GM20000 (cell line): ENCODE measurements at regions not wholly inside any gene's neighbourhood (a gene's known extent, or its start where the extent isn't known, plus 50 kb on each side); places are given as distances from the start of the nearest gene placed in this dataset.
"Not testable (repeated sequence)": the region's sequence is repeated elsewhere in the genome, so short reads cannot be mapped to it uniquely, and the experiment has no call there.

Experiments
- DNase-seq: peaks from one replicate; pipeline ENCODE4 v3.0.0; 2012; ENCODE audit warnings: low spot score
- TF ChIP-seq, protein P1 (sequence below): IDR thresholded peaks from 2 replicates; pipeline ENCODE4 v1.5.1; 2012; ENCODE audit warnings: mild to moderate bottlenecking, control low read depth; ENCODE audit errors: extremely low read depth, missing control alignments

DNA sequence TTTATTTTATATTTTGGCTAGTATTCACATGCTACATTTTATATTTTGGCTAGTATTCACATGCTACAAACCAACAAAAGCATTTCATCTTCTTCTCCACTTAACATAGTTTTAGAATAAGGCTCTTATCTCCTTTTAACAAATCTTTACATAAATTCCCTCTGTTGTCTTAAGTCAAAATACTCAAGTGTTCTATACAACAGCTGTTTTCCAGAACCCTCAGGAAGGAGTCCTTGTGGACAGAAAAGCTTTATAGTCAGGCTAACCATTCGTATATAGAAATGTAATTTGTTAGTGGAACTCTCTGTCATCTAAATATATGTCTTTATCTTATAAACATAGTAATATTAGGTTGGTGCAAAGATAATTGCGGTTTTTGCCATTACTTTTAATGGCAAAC is 191.0 kb upstream of the FLRT2 start:
- no peak for DNase-seq
- TF ChIP-seq, protein P1, sequence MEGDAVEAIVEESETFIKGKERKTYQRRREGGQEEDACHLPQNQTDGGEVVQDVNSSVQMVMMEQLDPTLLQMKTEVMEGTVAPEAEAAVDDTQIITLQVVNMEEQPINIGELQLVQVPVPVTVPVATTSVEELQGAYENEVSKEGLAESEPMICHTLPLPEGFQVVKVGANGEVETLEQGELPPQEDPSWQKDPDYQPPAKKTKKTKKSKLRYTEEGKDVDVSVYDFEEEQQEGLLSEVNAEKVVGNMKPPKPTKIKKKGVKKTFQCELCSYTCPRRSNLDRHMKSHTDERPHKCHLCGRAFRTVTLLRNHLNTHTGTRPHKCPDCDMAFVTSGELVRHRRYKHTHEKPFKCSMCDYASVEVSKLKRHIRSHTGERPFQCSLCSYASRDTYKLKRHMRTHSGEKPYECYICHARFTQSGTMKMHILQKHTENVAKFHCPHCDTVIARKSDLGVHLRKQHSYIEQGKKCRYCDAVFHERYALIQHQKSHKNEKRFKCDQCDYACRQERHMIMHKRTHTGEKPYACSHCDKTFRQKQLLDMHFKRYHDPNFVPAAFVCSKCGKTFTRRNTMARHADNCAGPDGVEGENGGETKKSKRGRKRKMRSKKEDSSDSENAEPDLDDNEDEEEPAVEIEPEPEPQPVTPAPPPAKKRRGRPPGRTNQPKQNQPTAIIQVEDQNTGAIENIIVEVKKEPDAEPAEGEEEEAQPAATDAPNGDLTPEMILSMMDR, result no peak

DNA sequence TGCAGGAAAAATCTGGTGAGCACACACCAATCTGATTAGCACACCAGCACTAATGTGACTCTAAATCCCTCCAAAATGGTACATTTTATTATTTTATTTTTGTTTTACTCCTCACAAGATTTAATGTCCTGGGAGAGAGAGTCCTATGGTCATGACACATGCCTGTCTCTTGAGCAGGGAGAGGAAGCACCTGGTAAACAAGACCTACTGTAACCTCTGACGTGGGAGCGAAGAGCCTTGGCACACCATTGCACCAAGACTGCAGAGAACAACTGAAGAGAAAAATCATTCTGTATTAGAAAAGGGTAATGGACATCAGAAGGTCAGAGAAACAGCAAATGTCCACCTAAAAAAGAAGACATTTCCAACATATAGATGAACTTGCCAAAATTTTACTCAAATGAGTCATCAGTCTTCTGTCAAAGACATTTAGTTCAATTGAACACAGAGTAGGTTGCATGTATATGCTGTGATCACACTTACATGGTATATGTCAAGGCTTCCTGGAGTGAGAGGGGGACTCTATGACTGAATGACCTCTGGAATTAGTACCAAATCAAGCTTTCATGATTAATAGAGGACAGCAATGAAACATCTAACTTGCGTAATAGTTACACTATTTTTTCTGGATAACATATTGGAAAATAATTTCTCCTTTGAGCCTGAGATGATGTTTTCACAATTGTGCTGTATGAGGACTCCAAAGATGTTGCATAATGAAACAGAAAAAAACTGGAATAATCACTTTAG is 186.9 kb upstream of the FLRT2 start:
- no peak for DNase-seq
- TF ChIP-seq, protein P1, result no peak

- no peak for DNase-seq
- TF ChIP-seq, protein P1, result no peak
Observed at GRCh38 chr14:85344171-85344570, 185.8 kb upstream of the FLRT2 start.

DNA sequence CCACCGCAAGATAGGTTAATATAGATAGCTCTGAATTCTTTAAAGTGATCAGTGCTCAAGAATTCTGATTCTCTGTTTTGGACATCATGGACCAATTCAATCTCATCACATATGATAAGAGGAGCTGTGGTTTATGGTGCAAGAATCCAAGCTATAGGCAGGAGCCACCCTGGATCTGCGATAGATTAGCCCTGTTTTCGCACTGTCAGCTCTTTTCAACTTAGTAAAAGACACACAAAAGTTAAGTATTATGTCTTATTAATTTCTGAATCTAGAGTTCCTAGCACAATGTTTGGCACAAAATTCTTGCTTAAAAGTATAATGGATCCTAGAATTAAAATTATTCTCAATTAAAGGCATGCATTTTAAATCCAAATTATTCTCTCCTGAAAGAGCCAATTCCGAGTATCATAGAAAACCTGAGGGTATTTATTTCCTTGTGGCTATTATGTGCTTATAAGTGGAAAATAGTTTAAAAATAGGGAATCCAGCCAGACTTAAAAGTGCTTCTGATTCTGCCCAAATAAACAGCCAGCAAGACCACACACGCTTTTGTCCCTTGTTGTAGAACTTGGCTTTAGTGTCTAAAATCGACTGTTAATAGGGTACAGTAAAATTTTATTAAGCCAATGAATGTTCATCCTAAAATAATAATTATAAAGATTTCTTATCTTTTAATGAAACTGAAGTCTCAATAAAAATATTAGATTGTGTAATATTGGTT is 184.9 kb upstream of the FLRT2 start:
- TF ChIP-seq, protein P1, result no peak
- DNase-seq, result no peak

- TF ChIP-seq, protein P1, result no peak
- no peak for DNase-seq
Observed at GRCh38 chr14:85350667-85351066, 179.3 kb upstream of the FLRT2 start.

DNA sequence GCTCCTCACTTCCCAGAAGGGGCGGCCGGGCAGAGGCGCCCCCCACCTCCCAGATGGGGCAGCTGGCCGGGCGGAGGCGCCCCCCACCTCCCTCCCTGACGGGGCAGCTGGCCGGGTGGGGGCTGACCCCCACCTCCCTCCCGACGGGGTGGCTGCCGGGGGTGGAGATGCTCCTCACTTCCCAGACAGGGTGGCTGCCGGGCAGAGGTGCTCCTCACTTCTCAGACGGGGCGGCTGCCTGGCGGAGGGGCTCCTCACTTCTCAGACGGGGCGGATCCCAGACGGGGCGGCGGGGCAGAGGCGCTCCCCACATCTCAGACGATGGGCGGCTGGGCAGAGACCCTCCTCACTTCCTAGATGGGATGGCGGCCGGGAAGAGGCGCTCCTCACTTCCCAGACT is 177.4 kb upstream of the FLRT2 start:
- DNase-seq, result not testable (repeated sequence)

GRCh38 chr14:85357120-85357519 is 172.8 kb upstream of the FLRT2 start:
- no peak for DNase-seq
- TF ChIP-seq, protein P1, result no peak
